Body of pancreas (tissue), 4 donors: ENCODE measurements at regions not wholly inside any gene's neighbourhood (a gene's known extent, or its start where the extent isn't known, plus 50 kb on each side); places are given as distances from the start of the nearest gene placed in this dataset.

Experiments
- POLR2A ChIP-seq, 3 donors: fragments of 450-650 bp; IDR thresholded peaks; one replicate each; pipeline ENCODE4 v1.6.1; 2016; ENCODE audit warnings: antibody characterized with exemption in 3 of 3, mild to moderate bottlenecking in 2 of 3
- TF ChIP-seq, protein P1 (sequence below), 7 experiments: fragments of 450-650 bp in 4 of 7; fragments of 200-600 bp in 3 of 7; sonication (generic) in 3 of 7; IDR thresholded peaks; one replicate each; pipeline ENCODE4 v1.5.1; 2016 to 2019; ENCODE audit warnings: antibody characterized with exemption in 7 of 7

GRCh38 chr17:14482715-14483114 is 181.8 kb downstream of the HS3ST3B1 start:
- TF ChIP-seq, protein P1, sequence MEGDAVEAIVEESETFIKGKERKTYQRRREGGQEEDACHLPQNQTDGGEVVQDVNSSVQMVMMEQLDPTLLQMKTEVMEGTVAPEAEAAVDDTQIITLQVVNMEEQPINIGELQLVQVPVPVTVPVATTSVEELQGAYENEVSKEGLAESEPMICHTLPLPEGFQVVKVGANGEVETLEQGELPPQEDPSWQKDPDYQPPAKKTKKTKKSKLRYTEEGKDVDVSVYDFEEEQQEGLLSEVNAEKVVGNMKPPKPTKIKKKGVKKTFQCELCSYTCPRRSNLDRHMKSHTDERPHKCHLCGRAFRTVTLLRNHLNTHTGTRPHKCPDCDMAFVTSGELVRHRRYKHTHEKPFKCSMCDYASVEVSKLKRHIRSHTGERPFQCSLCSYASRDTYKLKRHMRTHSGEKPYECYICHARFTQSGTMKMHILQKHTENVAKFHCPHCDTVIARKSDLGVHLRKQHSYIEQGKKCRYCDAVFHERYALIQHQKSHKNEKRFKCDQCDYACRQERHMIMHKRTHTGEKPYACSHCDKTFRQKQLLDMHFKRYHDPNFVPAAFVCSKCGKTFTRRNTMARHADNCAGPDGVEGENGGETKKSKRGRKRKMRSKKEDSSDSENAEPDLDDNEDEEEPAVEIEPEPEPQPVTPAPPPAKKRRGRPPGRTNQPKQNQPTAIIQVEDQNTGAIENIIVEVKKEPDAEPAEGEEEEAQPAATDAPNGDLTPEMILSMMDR (IDR thresholded peaks at IDR 0.05) = no peak
- TF ChIP-seq POLR2A (IDR thresholded peaks at IDR 0.05) = no peak
